Muscle layer of colon (tissue), 2 donors: ENCODE measurements at regions not wholly inside any gene's neighbourhood (a gene's known extent, or its start where the extent isn't known, plus 50 kb on each side); places are given as distances from the start of the nearest gene placed in this dataset.
A peak's percentile ranks its signal among the peaks of the same experiment; 100 is the strongest.

Experiments
- H3K27ac ChIP-seq: one replicate; pipeline ENCODE4 v1.7.0; 2013; ENCODE audit warnings: low read depth, mild to moderate bottlenecking, low read length, moderate library complexity
- H3K27me3 ChIP-seq, 2 donors: one replicate each; pipeline ENCODE4 v1.7.0; 2013; ENCODE audit warnings: low read length in 2 of 2, mild to moderate bottlenecking in 2 of 2; ENCODE audit not compliant: insufficient read depth in 2 of 2, control insufficient read depth in 1 of 2
- H3K36me3 ChIP-seq: one replicate; pipeline ENCODE4 v1.7.0; 2013; ENCODE audit warnings: mild to moderate bottlenecking, low read length; ENCODE audit not compliant: insufficient read depth
- H3K4me1 ChIP-seq: one replicate; pipeline ENCODE4 v1.7.0; 2013; ENCODE audit warnings: mild to moderate bottlenecking, low read length; ENCODE audit not compliant: insufficient read depth
- H3K4me3 ChIP-seq, 2 donors: one replicate each; pipeline ENCODE4 v1.7.0; 2013; ENCODE audit warnings: low read length in 2 of 2, low read depth in 1 of 2, mild to moderate bottlenecking in 1 of 2, moderate library complexity in 1 of 2
- H3K9ac ChIP-seq: one replicate; pipeline ENCODE4 v1.7.0; 2013; ENCODE audit warnings: low read length
- H3K9me3 ChIP-seq: one replicate; pipeline ENCODE4 v1.7.0; 2013; ENCODE audit warnings: mild to moderate bottlenecking, low read length
- donor health status: abdominal sarcoma.
- donor health status: Adenocarcinoma of cecum.

- Histone ChIP-seq H3K4me1 (peaks cover under 1% of the 10 kb centered on the region), H3K36me3 (no peaks in the 10 kb centered on the region), H3K4me3 (no peak overlapping the region), H3K9me3 (no peaks in the 10 kb centered on the region), H3K27ac (no peak overlapping the region), H3K9ac (no peak overlapping the region), H3K27me3 (peaks cover 0 to 7% of the 10 kb centered on the region in 2 donors)
These were observed 503.4 kb downstream of the PLXNA4 start for GRCh38 chr7:132072873-132073272.

- H3K27me3 ChIP-seq, result peaks cover 0 to 7% of the 10 kb centered on the region in 2 donors
- H3K36me3 ChIP-seq, result no peaks in the 10 kb centered on the region
- H3K27ac ChIP-seq, result no peak overlapping the region
- peaks cover 8% of the 10 kb centered on the region for H3K4me1 ChIP-seq
- H3K4me3 ChIP-seq, result no peak overlapping the region
- H3K9me3 ChIP-seq, result no peaks in the 10 kb centered on the region
- H3K9ac ChIP-seq, result no peak overlapping the region
These were observed 504.1 kb downstream of the PLXNA4 start for GRCh38 chr7:132072165-132072564.

GRCh38 chr7:132069306-132069705 is 507.0 kb downstream of the PLXNA4 start:
- H3K4me1 ChIP-seq, result peaks cover 34% of the 10 kb centered on the region
- no peaks in the 10 kb centered on the region for H3K36me3 ChIP-seq
- H3K4me3 ChIP-seq, result no peak overlapping the region
- H3K27me3 ChIP-seq, result no peaks in the 10 kb centered on the region
- no peak overlapping the region for H3K9ac ChIP-seq
- H3K9me3 ChIP-seq, result no peaks in the 10 kb centered on the region
- no peak overlapping the region for H3K27ac ChIP-seq

- Histone ChIP-seq H3K9ac (peak overlapping the region; percentile 11), H3K36me3 (no peaks in the 10 kb centered on the region), H3K4me1 (peaks cover 34% of the 10 kb centered on the region), H3K27ac (peak overlapping the region; percentile 74), H3K9me3 (no peaks in the 10 kb centered on the region), H3K27me3 (no peaks in the 10 kb centered on the region), H3K4me3 (peak overlapping the region in 1 of 2 donors; percentile 10)
These were observed 509.5 kb downstream of the PLXNA4 start for GRCh38 chr7:132066761-132067171.

- Histone ChIP-seq H3K27ac (peak overlapping the region; percentile 74), H3K4me3 (peak overlapping the region in 1 of 2 donors; percentile 10), H3K9ac (peak overlapping the region; percentile 11)
These were observed 509.7 kb upstream of the PODXL start for GRCh38 chr7:132065989-132066603.

GRCh38 chr7:132065193-132065988 is 509.0 kb upstream of the PODXL start:
- H3K9me3 ChIP-seq, result no peaks in the 10 kb centered on the region
- H3K36me3 ChIP-seq, result no peaks in the 10 kb centered on the region
- H3K27me3 ChIP-seq, result no peaks in the 10 kb centered on the region
- no peak overlapping the region for H3K9ac ChIP-seq
- peak overlapping the region; percentile 74 for H3K27ac ChIP-seq
- peaks cover 34% of the 10 kb centered on the region for H3K4me1 ChIP-seq
- no peak overlapping the region for H3K4me3 ChIP-seq

More at GRCh38 chr7:132065989-132066603, 509.7 kb upstream of the PODXL start:
- peaks cover 34% of the 10 kb centered on the region for H3K4me1 ChIP-seq
- no peaks in the 10 kb centered on the region for H3K9me3 ChIP-seq
- H3K36me3 ChIP-seq, result no peaks in the 10 kb centered on the region
- H3K27me3 ChIP-seq, result no peaks in the 10 kb centered on the region

GRCh38 chr7:132063800-132064199 is 507.4 kb upstream of the PODXL start:
- Histone ChIP-seq H3K27me3 (no peaks in the 10 kb centered on the region), H3K4me3 (no peak overlapping the region), H3K9me3 (no peaks in the 10 kb centered on the region), H3K4me1 (peaks cover 34% of the 10 kb centered on the region), H3K36me3 (no peaks in the 10 kb centered on the region), H3K27ac (no peak overlapping the region), H3K9ac (no peak overlapping the region)

- Histone ChIP-seq H3K9ac (no peak overlapping the region), H3K4me1 (peaks cover 24% of the 10 kb centered on the region), H3K9me3 (no peaks in the 10 kb centered on the region), H3K4me3 (no peak overlapping the region), H3K36me3 (no peaks in the 10 kb centered on the region), H3K27me3 (no peaks in the 10 kb centered on the region), H3K27ac (no peak overlapping the region)
These were observed 505.5 kb upstream of the PODXL start for GRCh38 chr7:132061937-132062336.

- Histone ChIP-seq H3K9ac (no peak overlapping the region), H3K9me3 (no peaks in the 10 kb centered on the region), H3K4me3 (no peak overlapping the region)
These were observed 502.7 kb upstream of the PODXL start for GRCh38 chr7:132059141-132059540.

GRCh38 chr7:132055336-132056120 is 499.1 kb upstream of the PODXL start:
- H3K9ac ChIP-seq, result no peak overlapping the region
- H3K27me3 ChIP-seq, result no peaks in the 10 kb centered on the region
- H3K4me3 ChIP-seq, result no peak overlapping the region
- no peaks in the 10 kb centered on the region for H3K36me3 ChIP-seq
- H3K9me3 ChIP-seq, result no peaks in the 10 kb centered on the region
- H3K27ac ChIP-seq, result no peak overlapping the region
- H3K4me1 ChIP-seq, result peaks cover 10% of the 10 kb centered on the region

More at GRCh38 chr7:132059141-132059540, 502.7 kb upstream of the PODXL start:
- Histone ChIP-seq H3K27me3 (no peaks in the 10 kb centered on the region), H3K36me3 (no peaks in the 10 kb centered on the region), H3K27ac (no peak overlapping the region), H3K4me1 (peaks cover 6% of the 10 kb centered on the region)

- Histone ChIP-seq H3K9me3 (no peaks in the 10 kb centered on the region), H3K36me3 (no peaks in the 10 kb centered on the region), H3K4me1 (peaks cover 10% of the 10 kb centered on the region), H3K27me3 (no peaks in the 10 kb centered on the region), H3K9ac (no peak overlapping the region), H3K27ac (no peak overlapping the region), H3K4me3 (no peak overlapping the region)
These were observed 497.4 kb upstream of the PODXL start for GRCh38 chr7:132053871-132054270.
